Erythroblast (primary cell): ENCODE measurements at regions not wholly inside any gene's neighbourhood (a gene's known extent, or its start where the extent isn't known, plus 50 kb on each side); places are given as distances from the start of the nearest gene placed in this dataset.
"Not testable (repeated sequence)": the region's sequence is repeated elsewhere in the genome, so short reads cannot be mapped to it uniquely, and the experiment has no call there.

Experiments used
- GATA1 ChIP-seq: IDR thresholded peaks from 2 replicates; pipeline ENCODE4 v1.6.1; 2011; ENCODE audit warnings: low read depth, mild to moderate bottlenecking, control low read depth, low read length, moderate library complexity
- POLR2A ChIP-seq: IDR thresholded peaks from 2 replicates; pipeline ENCODE4 v1.6.1; 2011; ENCODE audit warnings: mild to moderate bottlenecking, low read length

GRCh38 chr12:59328395-59329075, 267.3 kb upstream of the SLC16A7 start:
- TF ChIP-seq POLR2A, GATA1: not testable (repeated sequence)
